SK-N-SH treated with all-trans-retinoic acid at 6 μM for 48 hours (cell line): ENCODE measurements at regions not wholly inside any gene's neighbourhood (a gene's known extent, or its start where the extent isn't known, plus 50 kb on each side); places are given as distances from the start of the nearest gene placed in this dataset.

Experiments
- ATAC-seq: fragments of 200-7000 bp; cut with Tn5 transposase; 3 replicates; pipeline ENCODE4 v1.9.1; 2020; ENCODE audit warnings: mild to moderate bottlenecking, moderate library complexity
- ARNTL ChIP-seq: fragments of 450-650 bp; formaldehyde crosslinking; IDR thresholded peaks from 2 replicates; pipeline ENCODE4 v1.5.0; 2020; ENCODE audit warnings: low read depth, mild to moderate bottlenecking, moderate library complexity, borderline replicate concordance
- BACH2 ChIP-seq: fragments of 250-450 bp; sonication (Bioruptor Pico); IDR thresholded peaks from 2 replicates; pipeline ENCODE4 v1.9.0; 2021; ENCODE audit warnings: mild to moderate bottlenecking, borderline replicate concordance
- CREB5 ChIP-seq: fragments of 250-450 bp; sonication (Bioruptor Pico); IDR thresholded peaks from 2 replicates; pipeline ENCODE4 v1.5.1; 2020; ENCODE audit warnings: low read depth, mild to moderate bottlenecking, moderate library complexity
- CSDC2 ChIP-seq: fragments of 250-450 bp; sonication (Bioruptor Pico); IDR thresholded peaks from 2 replicates; pipeline ENCODE4 v1.5.0; 2020; ENCODE audit warnings: mild to moderate bottlenecking, moderate library complexity
- ESRRG ChIP-seq: fragments of 250-450 bp; sonication (Bioruptor Pico); IDR thresholded peaks from 2 replicates; pipeline ENCODE4 v1.6.1; 2021; ENCODE audit warnings: mild to moderate bottlenecking
- GLIS3 ChIP-seq: fragments of 250-450 bp; sonication (Bioruptor Pico); IDR thresholded peaks from 2 replicates; pipeline ENCODE4 v1.5.0; 2020; ENCODE audit warnings: mild to moderate bottlenecking, moderate library complexity
- ISL1 ChIP-seq: fragments of 250-450 bp; sonication (Bioruptor Pico); IDR thresholded peaks from 2 replicates; pipeline ENCODE4 v2.1.2; 2022; ENCODE audit warnings: mild to moderate bottlenecking, moderate library complexity
- OSR1 ChIP-seq: fragments of 250-450 bp; sonication (Bioruptor Pico); IDR thresholded peaks from 2 replicates; pipeline ENCODE4 v1.8.0; 2022; ENCODE audit warnings: moderate library complexity, mild to moderate bottlenecking, inconsistent platforms
- PATZ1 ChIP-seq: fragments of 250-450 bp; sonication (Bioruptor Pico); IDR thresholded peaks from 2 replicates; pipeline ENCODE4 v1.8.0; 2020; ENCODE audit warnings: mild to moderate bottlenecking, moderate library complexity, borderline replicate concordance
- PPARA ChIP-seq: fragments of 250-450 bp; sonication (Bioruptor Pico); IDR thresholded peaks from 2 replicates; pipeline ENCODE4 v1.5.0; 2020; ENCODE audit warnings: mild to moderate bottlenecking, borderline replicate concordance
- SNAI2 ChIP-seq: fragments of 250-450 bp; sonication (Bioruptor Pico); IDR thresholded peaks from 2 replicates; pipeline ENCODE4 v1.5.0; 2020; ENCODE audit warnings: mild to moderate bottlenecking, moderate library complexity
- TOX ChIP-seq: fragments of 250-450 bp; sonication (Bioruptor Pico); IDR thresholded peaks from 2 replicates; pipeline ENCODE4 v1.8.0; 2021; ENCODE audit warnings: mild to moderate bottlenecking, moderate library complexity, borderline replicate concordance
- ZC3H10 ChIP-seq: fragments of 250-450 bp; sonication (Bioruptor Pico); IDR thresholded peaks from 2 replicates; pipeline ENCODE4 v1.5.1; 2021; ENCODE audit warnings: mild to moderate bottlenecking, moderate library complexity
- ZFP3 ChIP-seq: fragments of 250-450 bp; sonication (Bioruptor Pico); IDR thresholded peaks from 2 replicates; pipeline ENCODE4 v1.5.0; 2020; ENCODE audit warnings: mild to moderate bottlenecking, moderate library complexity
- ZFP30 ChIP-seq: fragments of 450-650 bp; formaldehyde crosslinking; IDR thresholded peaks from 2 replicates; pipeline ENCODE4 v1.5.0; 2022; ENCODE audit warnings: mild to moderate bottlenecking, moderate library complexity
- ZNF565 ChIP-seq: fragments of 450-650 bp; formaldehyde crosslinking; conservative IDR thresholded peaks from 2 replicates; pipeline ENCODE4 v1.5.0; 2020; ENCODE audit warnings: low read depth, mild to moderate bottlenecking, moderate library complexity
- ZNF70 ChIP-seq: fragments of 450-650 bp; formaldehyde crosslinking; IDR thresholded peaks from 2 replicates; pipeline ENCODE4 v1.5.0; 2020; ENCODE audit warnings: mild to moderate bottlenecking, moderate library complexity
- ZNF8 ChIP-seq: fragments of 450-650 bp; formaldehyde crosslinking; IDR thresholded peaks from 2 replicates; pipeline ENCODE4 v1.5.0; 2020; ENCODE audit warnings: mild to moderate bottlenecking, moderate library complexity
- TF ChIP-seq, protein P1 (sequence below): fragments of 250-450 bp; sonication (Bioruptor Pico); IDR thresholded peaks from 2 replicates; pipeline ENCODE4 v1.5.0; 2020; ENCODE audit warnings: mild to moderate bottlenecking, moderate library complexity
- TF ChIP-seq, protein P2 (sequence below): fragments of 250-450 bp; sonication (Bioruptor Pico); IDR thresholded peaks from 2 replicates; pipeline ENCODE4 v1.8.0; 2021; ENCODE audit warnings: low read depth, mild to moderate bottlenecking, moderate library complexity, borderline replicate concordance

- TF ChIP-seq GLIS3 (no peak), ISL1 (CRISPR knock-in tag) (no peak), PPARA (no peak), OSR1 (no peak), CREB5 (CRISPR knock-in tag) (no peak), ZNF8 (CRISPR knock-in tag) (no peak), ARNTL (no peak), BACH2 (CRISPR knock-in tag) (no peak), ESRRG (CRISPR knock-in tag) (no peak), ZFP30 (CRISPR knock-in tag) (no peak), ZFP3 (no peak), CSDC2 (CRISPR knock-in tag) (no peak), ZC3H10 (CRISPR knock-in tag) (no peak), SNAI2 (CRISPR knock-in tag) (no peak), ZNF565 (CRISPR knock-in tag) (no peak), TOX (CRISPR knock-in tag) (no peak), ZNF70 (no peak), PATZ1 (CRISPR knock-in tag) (no peak)
- TF ChIP-seq, protein P1, sequence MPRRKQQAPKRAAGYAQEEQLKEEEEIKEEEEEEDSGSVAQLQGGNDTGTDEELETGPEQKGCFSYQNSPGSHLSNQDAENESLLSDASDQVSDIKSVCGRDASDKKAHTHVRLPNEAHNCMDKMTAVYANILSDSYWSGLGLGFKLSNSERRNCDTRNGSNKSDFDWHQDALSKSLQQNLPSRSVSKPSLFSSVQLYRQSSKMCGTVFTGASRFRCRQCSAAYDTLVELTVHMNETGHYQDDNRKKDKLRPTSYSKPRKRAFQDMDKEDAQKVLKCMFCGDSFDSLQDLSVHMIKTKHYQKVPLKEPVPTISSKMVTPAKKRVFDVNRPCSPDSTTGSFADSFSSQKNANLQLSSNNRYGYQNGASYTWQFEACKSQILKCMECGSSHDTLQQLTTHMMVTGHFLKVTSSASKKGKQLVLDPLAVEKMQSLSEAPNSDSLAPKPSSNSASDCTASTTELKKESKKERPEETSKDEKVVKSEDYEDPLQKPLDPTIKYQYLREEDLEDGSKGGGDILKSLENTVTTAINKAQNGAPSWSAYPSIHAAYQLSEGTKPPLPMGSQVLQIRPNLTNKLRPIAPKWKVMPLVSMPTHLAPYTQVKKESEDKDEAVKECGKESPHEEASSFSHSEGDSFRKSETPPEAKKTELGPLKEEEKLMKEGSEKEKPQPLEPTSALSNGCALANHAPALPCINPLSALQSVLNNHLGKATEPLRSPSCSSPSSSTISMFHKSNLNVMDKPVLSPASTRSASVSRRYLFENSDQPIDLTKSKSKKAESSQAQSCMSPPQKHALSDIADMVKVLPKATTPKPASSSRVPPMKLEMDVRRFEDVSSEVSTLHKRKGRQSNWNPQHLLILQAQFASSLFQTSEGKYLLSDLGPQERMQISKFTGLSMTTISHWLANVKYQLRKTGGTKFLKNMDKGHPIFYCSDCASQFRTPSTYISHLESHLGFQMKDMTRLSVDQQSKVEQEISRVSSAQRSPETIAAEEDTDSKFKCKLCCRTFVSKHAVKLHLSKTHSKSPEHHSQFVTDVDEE (CRISPR knock-in tag), result no peak
- TF ChIP-seq, all 23 proteins: peak for 0
- ATAC-seq, result no peak
These were observed 456.2 kb downstream of the EPHA4 start for GRCh38 chr2:221115944-221116343.

GRCh38 chr2:221120643-221121042, 451.5 kb downstream of the EPHA4 start:
- TF ChIP-seq ZFP3 (no peak), ZC3H10 (CRISPR knock-in tag) (no peak), ZNF565 (CRISPR knock-in tag) (no peak), GLIS3 (no peak), ZFP30 (CRISPR knock-in tag) (no peak), ARNTL (no peak), ESRRG (CRISPR knock-in tag) (no peak), ISL1 (CRISPR knock-in tag) (no peak)
- TF ChIP-seq, protein P2, sequence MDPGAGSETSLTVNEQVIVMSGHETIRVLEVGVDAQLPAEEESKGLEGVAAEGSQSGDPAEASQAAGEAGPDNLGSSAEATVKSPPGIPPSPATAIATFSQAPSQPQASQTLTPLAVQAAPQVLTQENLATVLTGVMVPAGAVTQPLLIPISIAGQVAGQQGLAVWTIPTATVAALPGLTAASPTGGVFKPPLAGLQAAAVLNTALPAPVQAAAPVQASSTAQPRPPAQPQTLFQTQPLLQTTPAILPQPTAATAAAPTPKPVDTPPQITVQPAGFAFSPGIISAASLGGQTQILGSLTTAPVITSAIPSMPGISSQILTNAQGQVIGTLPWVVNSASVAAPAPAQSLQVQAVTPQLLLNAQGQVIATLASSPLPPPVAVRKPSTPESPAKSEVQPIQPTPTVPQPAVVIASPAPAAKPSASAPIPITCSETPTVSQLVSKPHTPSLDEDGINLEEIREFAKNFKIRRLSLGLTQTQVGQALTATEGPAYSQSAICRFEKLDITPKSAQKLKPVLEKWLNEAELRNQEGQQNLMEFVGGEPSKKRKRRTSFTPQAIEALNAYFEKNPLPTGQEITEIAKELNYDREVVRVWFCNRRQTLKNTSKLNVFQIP (CRISPR knock-in tag), result no peak
- TF ChIP-seq, protein P1 (CRISPR knock-in tag), result no peak
- no peak for ATAC-seq

DNA sequence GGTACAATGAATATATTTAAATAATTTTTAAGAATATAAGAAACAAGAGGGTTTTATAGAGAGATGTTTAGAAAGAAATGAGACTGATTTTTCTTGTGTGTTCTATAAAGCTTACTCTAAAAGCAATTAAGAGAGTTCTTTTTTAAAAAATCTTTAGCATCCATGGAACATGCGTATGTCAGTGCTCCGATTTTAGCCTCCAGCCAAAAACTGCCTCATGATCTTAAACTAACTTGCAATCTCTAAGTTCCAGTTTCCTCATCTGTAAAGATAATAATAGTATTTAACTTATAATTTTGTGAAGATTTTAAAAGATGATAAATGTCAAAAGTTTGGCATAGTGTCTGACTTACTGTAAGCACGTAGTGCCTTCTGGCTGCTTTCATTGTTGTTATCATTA, 448.7 kb downstream of the EPHA4 start:
- TF ChIP-seq ESRRG (CRISPR knock-in tag) (no peak), TOX (CRISPR knock-in tag) (no peak), ZFP30 (CRISPR knock-in tag) (no peak), ISL1 (CRISPR knock-in tag) (no peak), PATZ1 (CRISPR knock-in tag) (no peak), PPARA (no peak), ZNF565 (CRISPR knock-in tag) (no peak)
- TF ChIP-seq, protein P1 (CRISPR knock-in tag), result no peak
- no peak for ATAC-seq
